ENCODE measurements at regions not wholly inside any gene's neighbourhood (a gene's known extent, or its start where the extent isn't known, plus 50 kb on each side); places are given as distances from the start of the nearest gene placed in this dataset.
"Not testable (repeated sequence)": the region's sequence is repeated elsewhere in the genome, so short reads cannot be mapped to it uniquely, and the experiment has no call there.

GRCh38 chr15:67945951-67946700 lies 106.3 kb upstream of the RNU6-1 start:
- DNase-seq (ENCODE audit: low spot score) = peak; percentile 25

- no peak for DNase-seq (ENCODE audit: low spot score)
Measured at GRCh38 chr15:67946701-67947100, 106.9 kb upstream of the RNU6-1 start.

GRCh38 chr15:67947254-67948039 lies 106.7 kb upstream of the PIAS1 start:
- DNase-seq (ENCODE audit: low spot score) = no peak

GRCh38 chr15:67948215-67948614 lies 105.9 kb upstream of the PIAS1 start:
- no peak for DNase-seq (ENCODE audit: low spot score)

- not testable (repeated sequence) for DNase-seq (ENCODE audit: low spot score)
Measured at GRCh38 chr15:67951187-67951586, 102.9 kb upstream of the PIAS1 start.

GRCh38 chr15:67953299-67953698 lies 100.8 kb upstream of the PIAS1 start:
- DNase-seq (ENCODE audit: low spot score) = no peak

GRCh38 chr15:67955252-67955651 lies 98.9 kb upstream of the PIAS1 start:
- no peak for DNase-seq (ENCODE audit: low spot score)

- no peak for DNase-seq (ENCODE audit: low spot score)
Measured at GRCh38 chr15:67957435-67958132, 96.5 kb upstream of the PIAS1 start.

- DNase-seq (ENCODE audit: low spot score) = peak; percentile 81
Measured at GRCh38 chr15:67967871-67968431, 86.2 kb upstream of the PIAS1 start.

- DNase-seq (ENCODE audit: low spot score) = no peak
Measured at GRCh38 chr15:67968564-67968963, 85.6 kb upstream of the PIAS1 start.

- no peak for DNase-seq (ENCODE audit: low spot score)
Measured at GRCh38 chr15:67968966-67969365, 85.1 kb upstream of the PIAS1 start.

GRCh38 chr15:67969892-67970291 lies 84.2 kb upstream of the PIAS1 start:
- no peak for DNase-seq (ENCODE audit: low spot score)

GRCh38 chr15:67972377-67972776 lies 81.7 kb upstream of the PIAS1 start:
- no peak for DNase-seq (ENCODE audit: low spot score)

- DNase-seq (ENCODE audit: low spot score) = no peak
Measured at GRCh38 chr15:67973846-67974245, 80.3 kb upstream of the PIAS1 start.

- no peak for DNase-seq (ENCODE audit: low spot score)
Measured at GRCh38 chr15:67976506-67977073, 77.5 kb upstream of the PIAS1 start.

- DNase-seq (ENCODE audit: low spot score) = no peak
Measured at GRCh38 chr15:67977414-67978089, 76.6 kb upstream of the PIAS1 start.

GRCh38 chr15:67979281-67979680 lies 74.8 kb upstream of the PIAS1 start:
- no peak for DNase-seq (ENCODE audit: low spot score)

GRCh38 chr15:67980171-67980570 lies 73.9 kb upstream of the PIAS1 start:
- DNase-seq (ENCODE audit: low spot score) = no peak

- no peak for DNase-seq (ENCODE audit: low spot score)
Measured at GRCh38 chr15:67980773-67981685, 73.1 kb upstream of the PIAS1 start.

GRCh38 chr15:67981848-67982247 lies 72.3 kb upstream of the PIAS1 start:
- DNase-seq (ENCODE audit: low spot score) = no peak
